KMS-11 (cell line): ENCODE measurements at regions not wholly inside any gene's neighbourhood (a gene's known extent, or its start where the extent isn't known, plus 50 kb on each side); places are given as distances from the start of the nearest gene placed in this dataset.

ENCODE experiments used
- H2AFZ ChIP-seq: fragments of 200-600 bp; sonication (generic); 2 replicates; pipeline ENCODE4 v1.6.1; 2016; ENCODE audit warnings: antibody characterized with exemption, mixed run types, low read depth
- H3K27ac ChIP-seq: fragments of 200-600 bp; sonication (generic); 2 replicates; pipeline ENCODE4 v1.6.1; 2016; ENCODE audit warnings: mild to moderate bottlenecking, mixed run types
- H3K27me3 ChIP-seq: fragments of 200-600 bp; sonication (generic); 2 replicates; pipeline ENCODE4 v1.6.1; 2017; ENCODE audit warnings: mild to moderate bottlenecking, low read depth, mixed run types, moderate library complexity; ENCODE audit not compliant: insufficient read depth
- H3K36me3 ChIP-seq: fragments of 200-600 bp; sonication (generic); 2 replicates; pipeline ENCODE4 v1.6.1; 2017; ENCODE audit warnings: mild to moderate bottlenecking, mixed run types; ENCODE audit not compliant: insufficient read depth
- H3K4me1 ChIP-seq: fragments of 200-600 bp; sonication (generic); 2 replicates; pipeline ENCODE4 v1.6.1; 2016; ENCODE audit warnings: mild to moderate bottlenecking, low read depth, mixed run types; ENCODE audit not compliant: poor library complexity, severe bottlenecking
- H3K4me2 ChIP-seq: fragments of 200-600 bp; sonication (generic); 2 replicates; pipeline ENCODE4 v1.7.0; 2016; ENCODE audit warnings: mild to moderate bottlenecking, mixed run types
- H3K4me3 ChIP-seq: fragments of 200-600 bp; sonication (generic); IDR thresholded peaks from 2 replicates; pipeline ENCODE4 v1.6.1; 2017; ENCODE audit warnings: low read depth, low read length, mixed read lengths; ENCODE audit not compliant: insufficient read depth
- H3K79me2 ChIP-seq: fragments of 200-600 bp; sonication (generic); 2 replicates; pipeline ENCODE4 v1.6.1; 2016; ENCODE audit warnings: low read depth, mixed run types; ENCODE audit not compliant: insufficient read depth
- H3K9ac ChIP-seq: fragments of 200-600 bp; sonication (generic); 2 replicates; pipeline ENCODE4 v1.6.1; 2016; ENCODE audit warnings: mild to moderate bottlenecking, mixed run types
- H4K20me1 ChIP-seq: fragments of 200-600 bp; sonication (generic); 2 replicates; pipeline ENCODE4 v1.6.1; 2016; ENCODE audit warnings: mild to moderate bottlenecking, mixed run types; ENCODE audit not compliant: insufficient read depth
- TF ChIP-seq, protein P1 (sequence below): fragments of 200-600 bp; sonication (generic); conservative IDR thresholded peaks from 2 replicates; pipeline ENCODE4 v1.6.1; 2017; ENCODE audit warnings: low read depth, mild to moderate bottlenecking, antibody characterized with exemption, low read length, moderate library complexity, mixed read lengths

DNA sequence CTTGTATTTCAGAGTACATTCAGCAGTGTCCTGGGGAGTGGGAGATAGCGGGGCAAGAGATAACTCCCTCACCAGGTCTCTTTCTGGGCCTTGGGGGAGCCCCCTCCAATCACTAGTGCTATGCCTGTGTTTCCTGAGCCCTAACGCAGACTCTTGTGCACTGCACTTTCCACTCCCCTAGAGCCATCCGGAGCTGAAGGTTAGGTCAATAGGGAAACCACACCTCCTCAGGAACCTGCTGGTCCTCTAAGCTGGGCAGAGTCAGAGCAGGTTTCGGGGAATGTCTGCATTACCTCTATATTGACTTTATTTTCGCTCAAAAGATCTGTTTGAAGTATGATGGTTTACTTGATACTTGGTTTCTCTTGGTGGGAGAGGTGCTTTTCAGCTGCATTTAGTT is 617.0 kb upstream of the ROBO1 start:
- no peak overlapping the region for H3K27ac ChIP-seq
- no peak overlapping the region for H3K4me3 ChIP-seq
- H3K36me3 ChIP-seq, result no peaks in the 10 kb centered on the region
- no peak overlapping the region for H3K9ac ChIP-seq
- no peak overlapping the region for H2AFZ ChIP-seq
- H4K20me1 ChIP-seq, result no peaks in the 10 kb centered on the region
- H3K27me3 ChIP-seq, result no peaks in the 10 kb centered on the region
- H3K79me2 ChIP-seq, result no peaks in the 10 kb centered on the region
- no peaks in the 10 kb centered on the region for H3K4me1 ChIP-seq
- TF ChIP-seq, protein P1, sequence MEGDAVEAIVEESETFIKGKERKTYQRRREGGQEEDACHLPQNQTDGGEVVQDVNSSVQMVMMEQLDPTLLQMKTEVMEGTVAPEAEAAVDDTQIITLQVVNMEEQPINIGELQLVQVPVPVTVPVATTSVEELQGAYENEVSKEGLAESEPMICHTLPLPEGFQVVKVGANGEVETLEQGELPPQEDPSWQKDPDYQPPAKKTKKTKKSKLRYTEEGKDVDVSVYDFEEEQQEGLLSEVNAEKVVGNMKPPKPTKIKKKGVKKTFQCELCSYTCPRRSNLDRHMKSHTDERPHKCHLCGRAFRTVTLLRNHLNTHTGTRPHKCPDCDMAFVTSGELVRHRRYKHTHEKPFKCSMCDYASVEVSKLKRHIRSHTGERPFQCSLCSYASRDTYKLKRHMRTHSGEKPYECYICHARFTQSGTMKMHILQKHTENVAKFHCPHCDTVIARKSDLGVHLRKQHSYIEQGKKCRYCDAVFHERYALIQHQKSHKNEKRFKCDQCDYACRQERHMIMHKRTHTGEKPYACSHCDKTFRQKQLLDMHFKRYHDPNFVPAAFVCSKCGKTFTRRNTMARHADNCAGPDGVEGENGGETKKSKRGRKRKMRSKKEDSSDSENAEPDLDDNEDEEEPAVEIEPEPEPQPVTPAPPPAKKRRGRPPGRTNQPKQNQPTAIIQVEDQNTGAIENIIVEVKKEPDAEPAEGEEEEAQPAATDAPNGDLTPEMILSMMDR, result no peak
- H3K4me2 ChIP-seq, result no peak overlapping the region

DNA sequence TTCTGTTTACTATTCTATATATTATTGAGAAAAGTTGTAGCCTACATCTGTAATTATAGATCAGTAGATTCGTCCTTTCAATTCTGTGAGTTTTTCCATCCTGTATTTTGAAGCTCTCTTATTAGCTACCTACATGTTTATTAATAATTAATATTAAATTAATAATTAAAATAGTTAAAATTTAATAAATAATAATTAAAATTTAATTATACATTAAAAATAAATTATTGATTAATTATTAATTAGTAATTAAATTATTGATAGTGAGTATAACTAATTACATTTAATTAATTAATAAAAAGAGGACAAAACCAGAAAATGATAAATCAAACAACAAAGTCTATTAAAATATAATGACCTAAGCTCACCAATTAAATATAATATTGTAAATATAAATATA is 606.6 kb upstream of the ROBO1 start:
- Histone ChIP-seq H3K4me2 (no peak overlapping the region), H3K27ac (no peak overlapping the region), H2AFZ (no peak overlapping the region), H3K36me3 (no peaks in the 10 kb centered on the region), H3K27me3 (no peaks in the 10 kb centered on the region), H3K9ac (no peak overlapping the region), H3K79me2 (no peaks in the 10 kb centered on the region), H3K4me1 (no peaks in the 10 kb centered on the region), H4K20me1 (no peaks in the 10 kb centered on the region), H3K4me3 (no peak overlapping the region)
- TF ChIP-seq, protein P1, result no peak

DNA sequence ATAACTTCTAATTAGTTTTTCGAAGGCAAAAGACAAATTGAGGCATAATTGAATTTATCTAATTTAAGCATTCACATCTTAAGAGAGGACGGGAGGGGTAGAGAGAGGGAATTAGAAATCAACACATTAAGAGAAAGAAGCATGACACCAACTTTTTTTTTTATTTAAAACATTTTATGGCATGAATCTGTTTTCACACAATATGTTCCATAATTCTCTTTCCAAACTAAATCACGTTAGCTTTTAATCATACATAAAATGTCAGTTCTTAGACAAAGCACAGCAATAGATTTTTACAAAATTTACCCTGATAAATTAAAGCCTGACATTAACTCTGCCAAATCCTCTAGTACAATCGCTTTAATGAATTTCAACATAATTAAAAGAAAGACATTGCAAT is 600.8 kb upstream of the ROBO1 start:
- no peak overlapping the region for H3K27ac ChIP-seq
- TF ChIP-seq, protein P1, result no peak
- no peaks in the 10 kb centered on the region for H3K36me3 ChIP-seq
- H3K79me2 ChIP-seq, result no peaks in the 10 kb centered on the region
- no peaks in the 10 kb centered on the region for H3K4me1 ChIP-seq
- H4K20me1 ChIP-seq, result no peaks in the 10 kb centered on the region
- no peak overlapping the region for H3K4me3 ChIP-seq
- H3K9ac ChIP-seq, result no peak overlapping the region
- no peak overlapping the region for H3K4me2 ChIP-seq
- no peaks in the 10 kb centered on the region for H3K27me3 ChIP-seq
- no peak overlapping the region for H2AFZ ChIP-seq

DNA sequence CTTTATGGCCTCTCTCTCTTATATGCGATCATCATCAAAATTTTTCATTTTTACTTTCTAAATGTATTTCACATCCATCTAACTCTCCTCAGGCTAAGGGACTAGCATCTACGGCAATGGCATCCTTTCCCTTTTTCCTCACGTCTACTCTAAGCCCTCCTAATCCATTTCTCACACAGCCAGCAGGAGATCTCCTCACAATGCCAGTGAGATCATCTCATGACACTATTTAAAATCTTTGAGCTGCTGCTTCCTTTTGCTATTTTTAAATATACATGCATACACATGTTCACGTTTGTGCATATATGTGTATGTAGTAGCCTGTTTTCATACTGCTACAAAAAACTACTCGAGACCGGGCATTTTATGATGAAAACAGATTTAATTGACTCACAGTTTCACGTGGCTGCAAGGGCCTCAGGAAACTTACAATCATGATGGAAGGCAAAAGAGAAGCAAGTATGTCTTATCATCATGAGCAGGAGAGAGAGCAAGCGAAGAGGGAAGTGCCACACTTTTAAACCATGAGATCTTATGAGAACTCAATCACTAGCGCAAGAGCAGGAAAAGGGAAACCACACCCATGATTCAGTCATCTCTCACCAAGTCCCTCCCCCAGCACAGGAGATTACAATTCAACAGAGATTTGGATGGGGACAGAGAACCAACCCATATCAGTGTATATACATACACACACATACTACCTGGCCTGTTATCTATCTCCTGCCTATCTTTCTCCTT is 599.2 kb upstream of the ROBO1 start:
- Histone ChIP-seq H3K9ac (no peak overlapping the region), H3K27ac (no peak overlapping the region), H2AFZ (no peak overlapping the region), H3K79me2 (no peaks in the 10 kb centered on the region), H3K4me2 (no peak overlapping the region), H3K4me1 (no peaks in the 10 kb centered on the region), H4K20me1 (no peaks in the 10 kb centered on the region), H3K27me3 (no peaks in the 10 kb centered on the region), H3K36me3 (no peaks in the 10 kb centered on the region), H3K4me3 (no peak overlapping the region)
- TF ChIP-seq, protein P1, result no peak
